ENCODE measurements at regions not wholly inside any gene's neighbourhood (a gene's known extent, or its start where the extent isn't known, plus 50 kb on each side); places are given as distances from the start of the nearest gene placed in this dataset.

- TF ChIP-seq POLR2A (IDR thresholded peaks at IDR 0.05; ENCODE audit: borderline replicate concordance, extremely low read depth, insufficient read depth, insufficient read length) (no peak), CTCF (IDR thresholded peaks at IDR 0.05 in 2 of 3, conservative IDR thresholded peaks at IDR 0.05 in 1 of 3; ENCODE audit: borderline replicate concordance in 1 of 3, insufficient read depth in 1 of 3, low read depth in 2 of 3, low read length in 2 of 3) (no peak), EGR1 (IDR thresholded peaks at IDR 0.05; ENCODE audit: low read depth) (no peak), ZNF274 (IDR thresholded peaks at IDR 0.05; ENCODE audit: low read depth, low read length) (no peak), ZBTB33 (IDR thresholded peaks at IDR 0.05; ENCODE audit: extremely low read depth, insufficient replicate concordance, low read length) (no peak), POLR2AphosphoS5 (IDR thresholded peaks at IDR 0.05; ENCODE audit: low read depth, low read length) (no peak), ATF3 (IDR thresholded peaks at IDR 0.05) (no peak), YY1 (IDR thresholded peaks at IDR 0.05; ENCODE audit: extremely low read depth, insufficient replicate concordance, low read depth, low read length) (no peak), TCF7L2 (IDR thresholded peaks at IDR 0.05; ENCODE audit: borderline replicate concordance, extremely low read depth, insufficient read depth, insufficient read length) (no peak)
Observed at GRCh38 chr2:149732001-149732685, 144.6 kb upstream of the MMADHC start.
